Mesendoderm (in vitro differentiated cells): ENCODE measurements at regions not wholly inside any gene's neighbourhood (a gene's known extent, or its start where the extent isn't known, plus 50 kb on each side); places are given as distances from the start of the nearest gene placed in this dataset.

Source experiments
- DNase-seq: peaks from one replicate; pipeline ENCODE4 v3.0.0; 2013
- H2AK5ac ChIP-seq: 2 replicates; pipeline ENCODE4 v1.6.1; 2013; ENCODE audit warnings: low read length, inconsistent platforms
- H2BK120ac ChIP-seq: 2 replicates; pipeline ENCODE4 v1.6.1; 2013; ENCODE audit warnings: low read depth, mild to moderate bottlenecking, low read length, moderate library complexity, mixed read lengths
- H2BK15ac ChIP-seq: replicated peaks from 2 replicates; pipeline ENCODE4 v1.6.1; 2013; ENCODE audit warnings: low read depth, mild to moderate bottlenecking, moderate library complexity
- H2BK5ac ChIP-seq: 2 replicates; pipeline ENCODE4 v1.6.1; 2013; ENCODE audit warnings: low read length, inconsistent platforms
- H3K18ac ChIP-seq: 2 replicates; pipeline ENCODE4 v1.6.1; 2013; ENCODE audit warnings: mild to moderate bottlenecking, low read length, mixed read lengths
- H3K23ac ChIP-seq: one replicate; pipeline ENCODE4 v1.6.1; 2013; ENCODE audit warnings: low read length
- H3K27ac ChIP-seq: 2 replicates; pipeline ENCODE4 v1.5.1; 2013; ENCODE audit warnings: low read depth, mild to moderate bottlenecking, inconsistent platforms, low read length, moderate library complexity
- H3K27me3 ChIP-seq: 2 replicates; pipeline ENCODE4 v1.6.1; 2013; ENCODE audit warnings: low read length, control low read depth, mild to moderate bottlenecking, inconsistent platforms; ENCODE audit not compliant: insufficient read depth, poor library complexity
- H3K36me3 ChIP-seq: 2 replicates; pipeline ENCODE4 v1.6.1; 2013; ENCODE audit warnings: low read length, inconsistent platforms; ENCODE audit not compliant: control insufficient read depth, insufficient read depth
- H3K4ac ChIP-seq: one replicate; pipeline ENCODE4 v1.6.1; 2013; ENCODE audit warnings: low read depth, mild to moderate bottlenecking, low read length, moderate library complexity
- H3K4me1 ChIP-seq: 2 replicates; pipeline ENCODE4 v1.6.1; 2013; ENCODE audit warnings: low read depth, low read length, inconsistent platforms; ENCODE audit not compliant: control insufficient read depth
- H3K4me2 ChIP-seq: 2 replicates; pipeline ENCODE4 v1.6.1; 2013; ENCODE audit warnings: low read length
- H3K4me3 ChIP-seq: 2 replicates; pipeline ENCODE4 v1.5.1; 2013; ENCODE audit warnings: mild to moderate bottlenecking, low read length
- H3K56ac ChIP-seq: one replicate; pipeline ENCODE4 v1.6.1; 2013; ENCODE audit warnings: low read length
- H3K79me1 ChIP-seq: 2 replicates; pipeline ENCODE4 v1.6.1; 2013; ENCODE audit warnings: low read length, inconsistent platforms
- H3K79me2 ChIP-seq: 2 replicates; pipeline ENCODE4 v1.6.1; 2013; ENCODE audit warnings: mild to moderate bottlenecking, low read length; ENCODE audit not compliant: control insufficient read depth, insufficient read depth
- H3K9ac ChIP-seq: 2 replicates; pipeline ENCODE4 v1.6.1; 2013; ENCODE audit warnings: low read length, inconsistent platforms
- H4K5ac ChIP-seq: one replicate; pipeline ENCODE4 v1.6.1; 2013; ENCODE audit warnings: low read length
- H4K8ac ChIP-seq: one replicate; pipeline ENCODE4 v1.6.1; 2013; ENCODE audit warnings: low read depth, mild to moderate bottlenecking, control low read depth, low read length, moderate library complexity
- WGBS: extraction: QIAGEN DNeasy Blood & Tissue Kit; methylation state at CpG from one replicate; pipeline ENCODE4 v1.1.7; 2013; ENCODE audit warnings: low lambda C conversion rate, missing lambda C conversion rate; ENCODE audit not compliant: insufficient coverage; ENCODE audit errors: extremely low coverage; 5-methylcytosine and 5-hydroxymethylcytosine counted together

- H3K4me2 ChIP-seq: no peak overlapping the region
- no peak overlapping the region for H2AK5ac ChIP-seq
- H3K36me3 ChIP-seq: no peaks in the 10 kb centered on the region
- no peak overlapping the region for H3K9ac ChIP-seq
- H4K8ac ChIP-seq: no peak overlapping the region
- H3K27me3 ChIP-seq: no peaks in the 10 kb centered on the region
- no peak overlapping the region for H2BK5ac ChIP-seq
- H3K56ac ChIP-seq: no peak overlapping the region
- no peak for DNase-seq
- H3K79me1 ChIP-seq: no peaks in the 10 kb centered on the region
- no peak overlapping the region for H3K4me3 ChIP-seq
- H3K79me2 ChIP-seq: no peaks in the 10 kb centered on the region
- no CpG with 5 or more reads among the region's 9 CpGs for WGBS
- H2BK15ac ChIP-seq: no peak overlapping the region
- no peak overlapping the region for H3K27ac ChIP-seq
- no peaks in the 10 kb centered on the region for H3K4me1 ChIP-seq
- no peak overlapping the region for H4K5ac ChIP-seq
- H3K4ac ChIP-seq: no peak overlapping the region
- H3K23ac ChIP-seq: no peak overlapping the region
- H2BK120ac ChIP-seq: no peak overlapping the region
- H3K18ac ChIP-seq: no peak overlapping the region
Measured at GRCh38 chr6:45830441-45831139, 185.1 kb downstream of the CLIC5 start.

GRCh38 chr6:45829873-45830272 is 185.8 kb downstream of the CLIC5 start:
- Histone ChIP-seq H3K23ac (no peak overlapping the region), H3K9ac (no peak overlapping the region), H3K4me3 (no peak overlapping the region), H3K27ac (no peak overlapping the region), H4K5ac (no peak overlapping the region), H3K4me2 (no peak overlapping the region), H3K56ac (no peak overlapping the region), H2AK5ac (no peak overlapping the region), H3K27me3 (no peaks in the 10 kb centered on the region), H2BK15ac (no peak overlapping the region), H2BK120ac (no peak overlapping the region), H3K79me1 (no peaks in the 10 kb centered on the region), H3K18ac (no peak overlapping the region), H3K4me1 (no peaks in the 10 kb centered on the region), H3K4ac (no peak overlapping the region), H3K36me3 (no peaks in the 10 kb centered on the region), H4K8ac (no peak overlapping the region), H3K79me2 (no peaks in the 10 kb centered on the region), H2BK5ac (no peak overlapping the region)
- WGBS: no CpG with 5 or more reads among the region's 1 CpG
- DNase-seq: no peak

GRCh38 chr6:45827952-45828530 is 187.6 kb downstream of the CLIC5 start:
- Histone ChIP-seq H3K4me3 (no peak overlapping the region), H4K8ac (no peak overlapping the region), H3K79me2 (no peaks in the 10 kb centered on the region), H3K27ac (no peak overlapping the region), H2BK5ac (no peak overlapping the region), H3K18ac (no peak overlapping the region), H3K23ac (no peak overlapping the region), H2BK15ac (no peak overlapping the region), H3K56ac (no peak overlapping the region), H3K27me3 (no peaks in the 10 kb centered on the region), H3K4me1 (no peaks in the 10 kb centered on the region), H3K4ac (no peak overlapping the region), H2AK5ac (no peak overlapping the region), H3K4me2 (no peak overlapping the region), H2BK120ac (no peak overlapping the region), H3K36me3 (no peaks in the 10 kb centered on the region), H4K5ac (no peak overlapping the region), H3K79me1 (no peaks in the 10 kb centered on the region), H3K9ac (no peak overlapping the region)
- WGBS: no CpG with 5 or more reads among the region's 7 CpGs
- DNase-seq: no peak

- no peak overlapping the region for H2BK120ac ChIP-seq
- H4K8ac ChIP-seq: no peak overlapping the region
- no peak overlapping the region for H3K23ac ChIP-seq
- H2BK5ac ChIP-seq: no peak overlapping the region
- H3K27me3 ChIP-seq: no peaks in the 10 kb centered on the region
- no peak overlapping the region for H3K56ac ChIP-seq
- no CpG with 5 or more reads among the region's 4 CpGs for WGBS
- no peaks in the 10 kb centered on the region for H3K4me1 ChIP-seq
- no peak overlapping the region for H3K4ac ChIP-seq
- no peak overlapping the region for H3K4me2 ChIP-seq
- H4K5ac ChIP-seq: no peak overlapping the region
- no peaks in the 10 kb centered on the region for H3K36me3 ChIP-seq
- no peak overlapping the region for H2AK5ac ChIP-seq
- DNase-seq: no peak
- H2BK15ac ChIP-seq: no peak overlapping the region
- no peaks in the 10 kb centered on the region for H3K79me1 ChIP-seq
- H3K9ac ChIP-seq: no peak overlapping the region
- no peak overlapping the region for H3K4me3 ChIP-seq
- H3K79me2 ChIP-seq: no peaks in the 10 kb centered on the region
- H3K27ac ChIP-seq: no peak overlapping the region
- H3K18ac ChIP-seq: no peak overlapping the region
Measured at GRCh38 chr6:45822873-45823272, 192.8 kb downstream of the CLIC5 start.

GRCh38 chr6:45822246-45822812 is 193.3 kb downstream of the CLIC5 start:
- H3K4me1 ChIP-seq: no peaks in the 10 kb centered on the region
- H3K27ac ChIP-seq: no peak overlapping the region
- no peak overlapping the region for H3K4ac ChIP-seq
- WGBS: no CpG with 5 or more reads among the region's 5 CpGs
- no peak overlapping the region for H4K8ac ChIP-seq
- no peak overlapping the region for H2AK5ac ChIP-seq
- no peaks in the 10 kb centered on the region for H3K27me3 ChIP-seq
- H3K4me3 ChIP-seq: no peak overlapping the region
- H2BK15ac ChIP-seq: no peak overlapping the region
- H3K9ac ChIP-seq: no peak overlapping the region
- no peak overlapping the region for H3K56ac ChIP-seq
- H4K5ac ChIP-seq: no peak overlapping the region
- no peak overlapping the region for H2BK5ac ChIP-seq
- no peak overlapping the region for H3K4me2 ChIP-seq
- no peak overlapping the region for H2BK120ac ChIP-seq
- no peaks in the 10 kb centered on the region for H3K79me1 ChIP-seq
- no peak overlapping the region for H3K18ac ChIP-seq
- no peaks in the 10 kb centered on the region for H3K79me2 ChIP-seq
- no peak for DNase-seq
- H3K23ac ChIP-seq: no peak overlapping the region
- H3K36me3 ChIP-seq: no peaks in the 10 kb centered on the region
